Stimulated activated CD8-positive, alpha-beta memory T cell treated with anti-CD3 and anti-CD28 coated beads, Interleukin-15, amount 100 ng/mL, for 48 hours (primary cell): ENCODE measurements at regions not wholly inside any gene's neighbourhood (a gene's known extent, or its start where the extent isn't known, plus 50 kb on each side); places are given as distances from the start of the nearest gene placed in this dataset.

Source experiments
- DNase-seq, 2 donors: peaks; one replicate each; pipeline ENCODE4 v3.0.0-alpha.2; 2020; ENCODE audit warnings: low read depth in 2 of 2

DNA sequence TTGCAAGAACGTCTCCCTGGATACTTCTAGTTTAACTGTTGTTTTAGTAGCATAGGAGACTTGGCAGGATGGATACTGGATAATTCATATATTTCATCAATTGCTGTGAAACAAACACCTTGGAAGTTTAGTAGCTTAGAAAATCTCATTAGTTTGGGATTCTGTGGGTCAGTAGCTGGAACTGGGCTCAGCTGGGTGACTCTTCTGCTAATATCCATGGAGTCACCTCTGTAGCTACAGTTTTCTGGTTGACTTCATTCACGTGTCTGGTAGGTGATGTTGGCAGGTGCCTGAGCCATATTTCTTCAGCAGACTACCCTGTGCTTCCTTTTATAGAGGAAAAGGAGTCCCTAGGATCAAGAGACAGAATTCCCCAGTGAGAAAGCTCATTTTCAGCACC, 208.9 kb upstream of the PFKP start:
- no peak for DNase-seq

DNA sequence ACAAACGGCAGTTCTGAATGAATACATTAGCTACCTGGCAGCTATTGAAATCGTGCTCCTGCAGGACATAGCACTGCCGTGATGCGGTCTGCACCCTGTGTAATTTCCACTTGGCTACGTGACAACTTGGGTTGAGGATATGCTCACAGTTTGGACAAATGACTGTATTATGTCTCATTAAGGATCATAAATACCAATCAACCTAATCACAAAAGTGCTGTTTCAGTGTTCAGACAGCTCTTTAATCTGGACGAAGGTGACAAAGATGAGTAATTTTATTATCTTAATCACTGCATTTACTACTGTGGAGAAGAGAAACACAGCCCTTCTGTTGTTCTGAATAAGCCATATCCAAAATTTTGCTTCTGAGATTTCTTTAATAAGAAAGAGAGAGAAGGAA, 210.8 kb upstream of the PFKP start:
- DNase-seq, result no peak

DNA sequence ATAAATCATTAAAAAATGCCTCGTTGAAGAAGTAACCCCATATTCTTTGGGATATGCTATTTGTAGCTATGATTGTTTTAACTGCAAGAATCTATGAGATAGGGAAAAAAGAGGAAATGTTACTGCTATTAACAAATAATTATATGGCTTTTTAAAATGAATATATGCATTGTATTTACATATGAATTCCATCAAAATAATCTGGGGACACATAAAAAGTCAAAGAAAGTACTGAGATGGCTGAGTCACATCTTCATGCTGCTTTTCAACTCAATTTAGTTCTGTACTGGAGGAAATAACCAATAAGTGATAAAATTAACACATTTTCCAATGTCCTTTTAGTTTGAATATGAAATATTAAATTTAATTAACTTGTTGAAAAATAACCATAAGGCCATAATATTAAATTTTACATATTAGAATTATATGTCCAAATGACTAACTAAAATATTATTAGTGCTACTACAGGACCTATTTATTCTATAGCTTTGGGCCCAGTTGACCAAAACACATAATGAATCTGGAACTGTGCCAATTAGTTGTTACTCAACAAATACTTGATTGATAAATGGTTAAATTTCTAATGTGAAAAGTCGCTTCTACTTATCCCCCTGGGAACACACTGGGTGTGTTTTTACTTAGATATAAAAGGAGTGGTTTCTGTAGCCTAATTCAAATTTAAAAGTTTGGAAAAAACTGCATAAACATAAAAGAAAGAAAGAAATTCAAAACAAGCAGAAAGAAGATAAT, 214.6 kb upstream of the PFKP start:
- no peak for DNase-seq

DNA sequence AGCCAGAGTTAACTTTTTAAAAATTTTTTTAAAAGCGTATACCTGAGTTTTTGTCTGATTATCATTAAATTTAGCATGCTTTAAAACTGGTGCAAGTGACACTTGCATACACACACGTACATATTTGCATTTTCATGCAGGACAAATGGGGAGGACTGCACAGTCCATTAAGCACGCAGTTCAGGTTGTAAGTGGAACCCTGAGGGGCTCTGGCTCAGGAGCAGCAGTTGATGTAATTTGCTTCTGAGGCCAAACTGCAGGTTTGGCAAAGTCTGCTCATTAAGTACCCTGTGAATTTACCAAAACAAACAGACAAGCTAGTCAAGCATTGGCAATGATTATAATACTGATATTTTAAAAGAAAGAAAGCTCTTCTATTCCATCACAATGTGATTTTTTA, 215.8 kb upstream of the PFKP start:
- DNase-seq, result no peak

DNA sequence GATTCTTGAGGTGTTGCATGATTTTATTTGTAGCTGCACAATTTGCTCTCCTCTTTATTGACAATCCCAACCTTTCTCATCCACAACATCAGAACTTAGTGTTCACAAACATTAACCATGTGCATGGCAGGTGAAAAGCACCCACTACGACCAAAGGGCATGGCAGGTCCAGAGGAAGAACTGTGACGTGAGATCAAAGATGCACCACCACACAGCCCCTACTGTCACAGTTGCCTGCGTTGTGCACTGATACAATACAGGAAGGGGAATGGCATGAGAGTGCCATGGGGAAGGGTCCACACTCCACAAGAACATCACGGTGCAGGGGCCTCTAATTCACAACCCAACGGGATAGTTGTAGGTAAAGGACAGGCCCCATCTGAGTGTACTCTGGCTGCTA, 217.1 kb upstream of the PFKP start:
- DNase-seq, result no peak

DNA sequence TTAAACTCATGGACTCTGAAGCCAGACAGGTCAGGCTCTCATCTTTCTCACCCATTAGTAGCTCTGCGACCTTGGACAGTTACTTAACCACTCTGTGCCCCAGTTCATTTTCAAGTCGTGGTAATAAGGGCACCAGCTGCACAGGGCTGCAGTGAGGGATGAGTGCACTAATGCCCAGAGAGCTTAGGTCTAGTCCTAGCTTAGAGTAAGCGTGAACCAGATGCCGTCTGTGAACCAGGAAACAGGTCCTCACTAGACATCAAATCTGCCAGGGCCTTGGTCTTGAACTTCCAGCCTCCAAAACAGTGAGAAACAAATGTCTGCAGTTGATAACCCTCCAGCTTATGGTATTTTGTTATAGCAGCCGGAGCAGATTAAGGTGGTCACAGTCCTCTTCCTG, 222.4 kb upstream of the PFKP start:
- DNase-seq, result no peak

DNA sequence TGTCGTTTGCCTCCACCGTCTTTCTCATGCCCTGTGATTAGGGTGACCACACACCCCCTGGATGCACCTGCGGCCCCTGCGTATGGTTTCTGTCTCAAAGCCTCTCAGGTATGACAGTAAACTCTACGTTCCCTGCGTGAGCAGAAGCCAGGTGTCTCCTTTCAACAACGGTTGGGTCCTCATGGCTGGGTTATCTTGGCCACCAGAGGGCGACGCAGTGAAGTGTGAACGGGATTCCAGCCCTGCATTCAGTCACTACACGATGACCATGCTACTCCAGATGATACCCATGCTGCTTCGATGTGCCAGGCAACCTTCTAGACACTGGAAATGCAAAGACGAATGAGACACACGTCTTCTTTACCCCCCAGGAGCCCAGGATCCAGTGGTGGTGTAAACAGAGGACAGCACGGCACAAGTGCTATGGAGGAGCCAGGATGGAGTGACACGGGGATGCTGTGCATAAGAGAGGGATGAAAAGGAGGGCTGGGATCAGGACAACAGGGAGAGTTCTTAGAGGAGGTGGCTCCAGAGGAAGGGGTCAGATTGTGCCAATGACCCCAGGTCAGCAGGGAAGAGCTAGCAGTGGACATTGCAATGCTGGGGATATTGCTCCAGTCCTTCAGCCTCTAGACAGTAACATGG, 228.1 kb upstream of the PFKP start:
- peak in 1 of 2 donors; percentile 18 for DNase-seq

DNA sequence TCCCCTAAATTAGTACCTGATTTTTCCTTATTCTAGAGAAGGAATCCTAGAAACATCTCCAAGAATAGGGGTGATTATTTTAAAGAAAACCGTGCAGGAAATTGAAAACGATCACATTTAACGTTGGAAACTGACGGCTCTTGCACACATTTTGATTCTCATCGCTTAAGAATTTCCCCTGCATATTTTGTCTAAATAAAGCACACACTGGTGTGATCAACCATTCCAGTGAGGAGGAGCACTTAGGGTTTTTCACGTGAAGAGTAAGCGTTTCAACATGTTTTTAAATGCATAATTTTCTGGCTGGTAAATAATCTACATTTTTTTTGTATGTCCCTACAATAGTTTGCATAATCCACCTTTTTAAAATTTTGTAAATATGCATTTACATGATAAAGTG, 229.7 kb upstream of the PFKP start:
- DNase-seq, result no peak

DNA sequence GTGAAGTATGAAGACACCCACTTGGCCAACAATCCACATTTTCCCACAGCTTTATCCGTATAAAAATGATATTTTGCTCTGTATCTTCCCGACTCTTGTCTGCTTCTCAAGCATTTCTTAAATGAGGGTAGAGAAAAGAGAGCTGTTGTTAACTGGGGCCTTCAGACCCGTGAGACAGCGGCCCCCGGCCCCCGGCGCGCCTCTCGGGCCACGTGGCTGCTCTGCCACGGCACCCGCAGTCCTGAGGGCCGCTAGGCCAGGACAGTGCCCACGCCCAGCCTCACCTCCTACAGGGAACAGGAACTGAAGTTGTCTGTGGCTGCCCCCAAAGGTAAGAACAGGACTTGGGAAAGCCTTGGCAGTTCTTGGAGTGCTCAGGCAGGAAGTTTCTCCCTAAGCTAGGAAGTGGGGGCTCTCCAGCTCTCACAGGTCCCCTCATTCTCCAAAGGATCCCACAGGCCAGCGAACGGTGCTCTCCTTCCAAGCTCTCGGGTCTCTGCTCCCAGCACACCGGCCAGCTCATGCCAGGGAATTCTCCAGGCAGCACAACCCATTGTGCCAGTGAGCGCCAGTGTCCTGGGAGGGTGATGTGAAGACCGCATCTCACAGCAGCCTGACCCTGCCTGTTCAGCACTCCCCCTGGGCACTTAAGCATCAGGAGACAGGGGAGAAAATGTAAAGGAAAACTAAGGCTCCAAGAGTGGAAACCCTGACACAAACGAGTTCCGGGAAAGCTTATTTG, 230.3 kb upstream of the PFKP start:
- DNase-seq, result no peak

DNA sequence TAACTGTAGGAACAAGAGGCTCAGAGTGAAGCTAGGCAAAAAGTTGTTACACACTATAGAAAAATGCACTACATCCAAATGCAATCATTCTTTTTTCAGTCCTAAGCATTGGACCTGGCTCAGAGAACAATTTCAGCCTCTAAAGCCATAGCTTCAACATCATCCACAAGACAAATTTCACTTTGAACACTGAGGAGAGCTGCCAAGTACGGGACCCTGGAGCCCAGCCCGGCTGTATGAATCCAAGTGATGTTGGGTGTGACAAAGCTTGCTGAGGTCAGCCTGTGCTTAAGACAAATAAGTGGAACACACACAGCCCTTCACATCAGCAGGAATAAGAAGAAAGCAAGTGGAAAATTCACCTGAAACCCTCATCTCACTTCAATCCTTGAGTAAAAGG, 233.1 kb upstream of the PFKP start:
- no peak for DNase-seq

DNA sequence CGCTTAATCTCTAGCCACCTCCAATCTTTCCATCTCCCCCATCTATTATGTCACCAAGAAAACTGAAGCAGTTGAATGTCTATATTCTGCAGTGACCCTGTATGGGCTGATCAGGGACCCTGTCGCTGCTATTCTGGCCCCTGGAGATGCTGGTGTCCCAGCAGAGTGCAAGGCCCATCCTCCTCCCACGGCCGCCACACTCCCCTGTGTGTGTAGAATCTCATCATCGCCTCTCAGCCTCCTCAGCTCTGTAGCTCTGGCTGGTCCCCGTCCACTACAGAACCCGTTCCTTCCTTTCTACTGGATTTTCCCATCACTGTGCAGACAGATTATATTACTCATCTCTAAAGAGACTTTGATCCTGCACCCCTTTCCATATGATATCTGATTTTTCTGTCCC, 235.8 kb upstream of the PFKP start:
- no peak for DNase-seq

DNA sequence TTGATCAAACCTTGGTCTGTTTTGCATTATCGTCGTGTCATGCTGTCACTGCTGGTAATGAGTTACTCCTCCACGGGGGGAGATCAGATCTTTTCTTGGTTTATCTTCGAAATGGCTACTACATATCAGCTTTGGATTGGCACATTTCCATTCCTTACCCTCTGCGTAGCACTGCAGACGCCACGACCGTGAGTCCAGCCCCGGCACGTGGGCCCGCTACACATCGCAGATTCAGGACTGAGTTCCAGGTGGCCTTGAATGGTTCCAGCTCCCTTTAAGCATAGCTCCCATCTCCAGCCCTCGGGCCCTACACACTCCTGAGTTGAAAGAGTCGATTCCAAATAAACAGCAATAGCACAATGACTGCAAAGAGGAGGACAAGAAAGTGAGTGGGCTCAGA, 238.6 kb upstream of the PFKP start:
- no peak for DNase-seq

DNA sequence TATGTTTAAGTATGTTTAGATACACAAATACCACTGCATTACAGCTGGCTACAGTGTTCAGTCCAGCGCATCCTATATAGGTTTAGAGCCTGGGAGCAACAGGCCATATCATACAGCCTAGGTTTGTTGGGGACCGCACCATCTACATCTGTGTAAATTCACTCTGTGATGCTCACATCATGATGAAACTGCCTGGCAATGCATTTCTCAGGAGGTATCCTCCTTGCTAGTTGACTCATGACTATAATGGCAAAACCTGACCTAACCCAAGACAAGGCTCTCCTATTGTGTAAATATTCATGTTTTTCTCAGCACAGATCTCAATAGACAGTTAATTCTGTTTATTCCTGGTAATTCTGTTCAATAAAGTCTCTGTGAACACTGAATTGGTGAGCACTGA, 240.7 kb upstream of the PFKP start:
- no peak for DNase-seq

DNA sequence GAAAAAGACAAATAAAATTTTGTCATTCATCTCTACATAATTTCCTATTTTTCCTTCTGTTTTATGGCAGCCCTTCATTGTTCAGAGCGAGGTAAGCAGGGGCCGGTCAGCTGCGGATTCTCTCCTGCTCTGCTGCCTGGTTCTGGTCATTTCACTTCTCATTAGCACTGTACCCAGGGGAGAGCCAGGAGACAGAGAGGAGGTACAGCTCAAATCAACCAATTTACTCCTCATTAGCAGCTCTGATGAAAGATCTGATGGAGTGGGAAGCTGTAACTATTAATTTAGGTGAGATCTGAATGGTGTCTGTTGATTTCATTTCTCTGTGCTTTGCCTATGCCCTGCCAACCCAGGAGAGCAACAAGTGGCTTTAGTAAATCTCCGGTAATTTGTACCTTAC, 241.5 kb upstream of the PFKP start:
- DNase-seq, result no peak

DNA sequence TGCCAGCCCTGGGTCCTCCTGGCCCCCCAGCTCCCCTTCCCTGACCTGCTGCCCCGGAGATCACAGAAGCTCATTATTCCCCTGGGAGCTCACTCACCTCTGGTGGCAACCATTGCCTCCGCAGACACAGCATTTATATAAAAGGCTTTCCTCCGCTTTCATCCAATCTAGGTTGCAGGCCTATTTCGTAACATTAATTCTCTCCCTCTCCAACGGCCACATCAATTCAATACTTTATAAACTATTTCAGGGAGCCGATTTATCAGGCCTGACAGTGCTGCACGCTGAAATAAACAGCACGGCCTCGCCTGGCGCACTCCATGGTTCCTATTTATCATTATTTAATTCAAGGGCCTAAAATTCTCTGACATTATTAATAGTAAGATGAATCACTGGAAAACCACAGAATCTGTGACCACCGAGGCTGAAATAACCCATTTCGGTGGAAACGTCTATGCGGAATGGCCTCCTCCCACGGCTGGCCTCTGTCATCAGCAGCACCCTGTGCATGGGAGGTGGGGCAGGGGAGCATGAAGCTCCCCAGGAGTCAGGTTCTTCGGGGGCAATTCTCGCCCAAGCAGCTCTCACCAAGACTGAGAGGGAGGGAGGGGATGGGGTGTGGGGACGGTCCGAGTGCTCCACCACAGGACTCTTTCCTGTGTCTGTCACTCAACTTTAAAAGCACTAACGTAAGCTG, 249.3 kb upstream of the PFKP start:
- no peak for DNase-seq

DNA sequence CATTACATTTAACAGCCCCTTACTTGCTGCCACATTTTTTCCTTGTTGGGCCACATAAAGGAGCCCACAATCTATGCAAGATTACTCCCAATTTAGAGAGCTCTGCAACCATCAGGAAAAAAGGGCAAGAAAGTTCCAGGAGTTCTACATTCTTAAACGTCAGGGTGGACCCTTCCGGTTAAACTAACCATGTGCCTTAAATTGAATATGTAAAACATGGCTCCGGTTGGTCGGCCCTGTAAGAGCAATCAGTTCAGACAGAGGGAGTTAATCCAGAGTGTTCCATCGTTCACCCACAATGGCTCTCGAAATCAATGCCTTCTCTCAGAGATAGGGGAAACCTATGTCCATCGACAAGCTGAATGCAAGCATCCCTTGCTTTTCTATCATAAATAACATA, 253.7 kb upstream of the PFKP start:
- DNase-seq, result no peak

DNA sequence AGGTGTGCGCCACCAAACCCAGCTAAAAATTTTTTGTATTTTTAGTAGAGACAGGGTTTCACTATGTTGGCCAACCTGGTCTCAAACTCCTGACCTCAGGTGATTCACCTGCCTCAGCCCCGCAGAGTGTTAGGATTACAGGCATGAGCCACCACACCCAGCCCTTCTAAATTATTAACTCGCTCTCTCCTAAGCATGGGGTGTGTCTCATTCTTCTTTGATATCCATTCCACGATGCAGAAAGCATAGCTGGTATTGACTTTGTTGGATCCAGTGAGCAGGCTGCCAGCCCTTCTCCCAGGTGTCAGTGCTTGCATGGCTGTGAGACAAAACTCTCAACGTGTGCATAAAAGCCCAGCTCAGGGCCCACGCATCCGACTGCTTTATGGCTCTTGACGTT, 254.1 kb upstream of the PFKP start:
- DNase-seq, result no peak

DNA sequence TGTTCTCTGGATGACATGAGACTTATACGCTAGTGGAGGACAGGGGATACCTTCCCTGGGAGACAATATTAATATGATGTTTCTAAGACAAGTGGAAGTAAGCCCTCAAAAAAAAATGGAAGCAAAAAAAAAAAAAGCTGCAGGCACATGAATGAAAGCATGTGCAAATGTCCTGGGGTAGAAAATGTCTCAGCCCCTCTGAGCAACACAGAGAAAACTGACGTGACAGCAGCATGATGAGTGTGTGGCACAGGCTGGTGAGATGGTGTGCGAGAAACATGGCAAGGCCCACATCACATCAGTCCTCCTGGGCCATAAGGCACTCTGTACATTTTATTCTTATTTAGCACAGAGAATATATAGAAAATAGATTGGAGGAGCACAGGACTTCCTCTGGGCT, 254.7 kb upstream of the PFKP start:
- no peak for DNase-seq

DNA sequence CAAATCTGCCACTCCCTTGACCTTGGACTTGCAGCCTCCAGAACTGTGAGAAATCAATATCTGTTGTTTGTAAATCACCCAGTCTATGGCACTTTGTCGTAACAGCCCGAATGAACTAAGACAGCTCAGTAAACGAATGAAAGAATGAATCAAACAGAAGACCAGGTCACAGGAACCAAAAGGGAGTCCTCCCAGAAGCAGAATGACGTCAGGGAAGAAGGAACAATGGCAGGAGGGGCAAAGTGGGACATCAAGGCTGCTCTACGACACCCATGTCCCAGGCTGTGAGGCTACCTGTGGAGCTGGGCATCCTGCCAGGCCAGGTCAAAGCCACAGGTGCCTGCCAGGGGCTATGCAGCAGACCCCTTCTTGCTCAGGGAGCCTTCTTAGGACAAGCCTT, 267.2 kb upstream of the PFKP start:
- no peak for DNase-seq

DNA sequence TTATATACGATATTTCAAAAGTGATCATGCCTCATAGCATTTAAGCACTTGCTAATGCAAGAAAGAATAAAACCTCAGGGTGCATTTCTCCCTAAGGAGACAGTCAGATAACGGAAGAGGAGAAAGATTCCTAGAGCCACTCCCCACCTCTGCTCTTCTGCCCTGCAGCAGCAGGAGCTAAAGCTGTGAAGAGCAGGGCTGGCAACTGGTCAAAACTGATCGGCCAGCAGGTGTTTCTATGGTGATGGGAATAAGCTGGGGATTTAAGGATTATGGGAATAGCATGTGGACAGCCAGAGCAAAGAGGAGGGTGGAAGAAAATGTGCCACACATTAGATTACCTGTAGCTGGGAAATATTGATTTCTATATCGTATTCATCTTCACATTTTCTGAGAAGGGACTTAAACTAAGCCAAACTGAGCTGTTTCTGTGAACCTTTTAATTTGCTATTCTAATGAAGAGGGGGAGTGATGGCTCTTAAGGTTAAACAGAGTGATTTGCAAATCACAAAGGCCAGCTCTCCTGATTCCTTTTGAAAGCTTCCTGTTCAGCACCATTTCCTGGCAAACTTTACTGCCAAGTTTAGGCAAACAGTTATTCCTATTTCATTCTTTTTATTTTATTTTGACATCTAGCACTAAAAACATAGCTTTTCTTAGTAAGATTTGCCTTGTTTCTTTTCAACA, 268.9 kb upstream of the PFKP start:
- DNase-seq, result no peak

DNA sequence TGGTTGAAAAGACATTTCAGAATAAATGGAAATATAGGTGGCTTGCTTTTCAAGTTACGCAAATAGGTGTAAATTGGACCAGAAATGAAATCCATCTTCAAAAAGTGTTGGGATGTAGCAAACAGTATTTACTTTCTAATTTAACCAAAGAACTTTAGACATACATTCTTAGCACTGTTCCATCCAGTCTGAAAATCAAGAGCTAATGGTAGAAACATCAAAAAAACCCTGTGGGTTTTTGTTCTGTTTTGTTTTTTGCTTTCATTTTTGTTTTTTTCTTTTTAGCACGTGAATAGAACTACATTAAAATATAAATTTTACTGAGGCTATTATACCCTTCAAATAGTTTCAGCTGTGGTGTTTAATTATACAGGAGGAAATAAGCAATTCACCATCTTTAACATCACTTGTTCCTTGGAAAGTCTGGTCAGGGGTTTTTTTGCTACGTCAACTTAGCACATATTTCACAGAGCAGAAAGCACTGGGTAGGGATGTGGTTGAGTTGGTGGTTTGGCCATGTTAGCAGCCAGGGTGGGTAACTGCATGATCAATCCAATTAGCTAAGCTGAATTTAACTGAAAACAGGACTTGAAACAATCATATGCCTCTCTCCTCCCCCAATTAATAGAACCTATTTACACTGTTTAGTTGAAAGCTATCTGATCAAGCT, 275.4 kb upstream of the PFKP start:
- DNase-seq, result peak; percentile 1 to 5
